GM10248 (cell line): ENCODE measurements at regions not wholly inside any gene's neighbourhood (a gene's known extent, or its start where the extent isn't known, plus 50 kb on each side); places are given as distances from the start of the nearest gene placed in this dataset.

Source experiments
- CTCF ChIA-PET: fragments of 300-600 bp; sonication (Branson Sonifier 250); formaldehyde crosslinking; extraction: SDS; loops from one replicate; lab custom pipeline; 2021; ENCODE audit warnings: antibody characterized with exemption; lab: Yijun Ruan, JAX
- POLR2A ChIA-PET: fragments of 350-650 bp; sonication (Branson Sonifier 250); formaldehyde crosslinking; extraction: SDS; loops from one replicate; lab custom pipeline; 2020; ENCODE audit warnings: antibody characterized with exemption; lab: Yijun Ruan, JAX
- DNase-seq: peaks from one replicate; pipeline ENCODE4 v3.0.0; 2012; ENCODE audit errors: extremely low spot score
- CTCF ChIP-seq: IDR thresholded peaks from 2 replicates; pipeline ENCODE4 v1.5.1; 2012; ENCODE audit warnings: mild to moderate bottlenecking, low read depth; ENCODE audit errors: extremely low read depth, missing control alignments, control extremely low read depth

- CTCF ChIA-PET = interaction anchor here (1.2 to 1.4 kb wide), 2 partner anchors 8 to 31 kb away, joined by 3 read pairs; no protein-coding TSS in a partner anchor
- POLR2A ChIA-PET = no interaction called here
- DNase-seq = no peak
- no peak for TF ChIP-seq CTCF
These were observed 140.6 kb upstream of the RAD23B start for GRCh38 chr9:107142430-107142829.

- POLR2A ChIA-PET = no interaction called here
- DNase-seq = no peak
- TF ChIP-seq CTCF = no peak
- CTCF ChIA-PET = no interaction called here
These were observed 140.0 kb upstream of the RAD23B start for GRCh38 chr9:107142896-107143603.

- ChIA-PET POLR2A (no interaction called here), CTCF (interaction anchor here (0.8 kb wide), 1 partner anchor 30 kb away, joined by 3 read pairs; no protein-coding TSS in a partner anchor)
- no peak for DNase-seq
- TF ChIP-seq CTCF = no peak
These were observed 138.6 kb upstream of the RAD23B start for GRCh38 chr9:107144475-107144874.

- POLR2A ChIA-PET = no interaction called here
These were observed 135.9 kb upstream of the RAD23B start for GRCh38 chr9:107147134-107147533.

GRCh38 chr9:107148216-107148615 lies 134.9 kb upstream of the RAD23B start:
- ChIA-PET CTCF (interaction anchor here (1.3 to 2.0 kb wide), 3 partner anchors 10 to 29 kb away, joined by 3 to 8 read pairs (median 5); no protein-coding TSS in a partner anchor), POLR2A (no interaction called here)
- no peak for DNase-seq
- no peak for TF ChIP-seq CTCF

More at GRCh38 chr9:107147134-107147533, 135.9 kb upstream of the RAD23B start:
- TF ChIP-seq CTCF = no peak
- CTCF ChIA-PET = interaction anchor here (1.1 to 1.4 kb wide), 3 partner anchors 8 to 275 kb away, joined by 3 to 4 read pairs (median 3); no protein-coding TSS in a partner anchor
- no peak for DNase-seq

GRCh38 chr9:107149756-107150155 lies 133.3 kb upstream of the RAD23B start:
- DNase-seq = no peak
- CTCF ChIA-PET = interaction anchor here (1.1 to 2.0 kb wide), 5 partner anchors 8 to 192 kb away, joined by 3 to 8 read pairs (median 4); no protein-coding TSS in a partner anchor
- POLR2A ChIA-PET = no interaction called here
- no peak for TF ChIP-seq CTCF
